Motor neuron (in vitro differentiated cells): ENCODE measurements at regions not wholly inside any gene's neighbourhood (a gene's known extent, or its start where the extent isn't known, plus 50 kb on each side); places are given as distances from the start of the nearest gene placed in this dataset.

Source experiments
- ATAC-seq, 8 experiments: fragments of 200-7000 bp; cut with Tn5 transposase; replicated peaks in 6 of 8; 2 replicates each; pipeline ENCODE4 v1.8.0; 2021; ENCODE audit warnings: mild to moderate bottlenecking in 8 of 8, moderate library complexity in 8 of 8
- H3K27ac ChIP-seq, 2 donors: fragments of 250-450 bp; sonication (Bioruptor Pico); 2 replicates each; pipeline ENCODE4 v1.9.0; 2021; ENCODE audit warnings: antibody characterized with exemption in 2 of 2, mild to moderate bottlenecking in 2 of 2, moderate library complexity in 1 of 2
- H3K4me1 ChIP-seq, 2 donors: fragments of 250-450 bp; sonication (Bioruptor Pico); replicated peaks in 1 of 2; 2 replicates each; pipeline ENCODE4 v1.6.1; 2021; ENCODE audit warnings: antibody characterized with exemption in 2 of 2, mild to moderate bottlenecking in 2 of 2, moderate library complexity in 1 of 2
- H3K4me3 ChIP-seq, 5 donors: fragments of 250-450 bp; sonication (Bioruptor Pico); 2 replicates each; pipeline ENCODE4 v1.9.0; 2021; ENCODE audit warnings: antibody characterized with exemption in 5 of 5, mild to moderate bottlenecking in 5 of 5, moderate library complexity in 4 of 5
- WGBS, 10 experiments: fragments of 450-650 bp; shearing (Covaris generic); methylation state at CpG; one replicate each; pipeline ENCODE4 v1.0.0; 2022; 5-methylcytosine and 5-hydroxymethylcytosine counted together
- in situ Hi-C, 9 experiments: fragments of 400-800 bp; cut with MboI; loops; one replicate each; pipeline ENCODE4 v1.15.0; 2021; ENCODE audit warnings: low sequenced_read_pairs in 9 of 9, low pct_unique_long_range_greater_than_20kb in 2 of 9; ENCODE audit not compliant: unreplicated experiment in 9 of 9

- H3K4me1 ChIP-seq = peaks cover 0 to 6% of the 10 kb centered on the region in 2 donors
- H3K4me3 ChIP-seq = no peak overlapping the region
- no peak for ATAC-seq
- no peak overlapping the region for H3K27ac ChIP-seq
- WGBS, 10 experiments = 80 to 100% (median 95%) methylated on average over 1 to 4 of the region's 4 CpGs; no CpG with 5 or more reads in 3 of the 10 experiments
- in situ Hi-C loops = no loop called here
These were observed 59.4 kb upstream of the SORCS2 start for GRCh38 chr4:7132730-7133582.

- peaks cover 0 to 6% of the 10 kb centered on the region in 2 donors for H3K4me1 ChIP-seq
- ATAC-seq = no peak
- in situ Hi-C loops = no loop called here
- WGBS, 10 experiments = 40 to 100% (median 74%) methylated on average over 1 to 7 of the region's 11 CpGs; no CpG with 5 or more reads in 3 of the 10 experiments
- no peak overlapping the region for H3K27ac ChIP-seq
- no peak overlapping the region for H3K4me3 ChIP-seq
These were observed 60.1 kb upstream of the SORCS2 start for GRCh38 chr4:7132249-7132648.

- WGBS, 10 experiments = 50 to 100% (median 64%) methylated on average over 1 to 3 of the region's 3 CpGs; no CpG with 5 or more reads in 3 of the 10 experiments
- no peak overlapping the region for H3K4me3 ChIP-seq
- in situ Hi-C loops = no loop called here
- H3K4me1 ChIP-seq = peaks cover 0 to 6% of the 10 kb centered on the region in 2 donors
- ATAC-seq = no peak
- no peak overlapping the region for H3K27ac ChIP-seq
These were observed 60.8 kb upstream of the SORCS2 start for GRCh38 chr4:7131498-7132031.

- no peaks in the 10 kb centered on the region for H3K4me1 ChIP-seq
- WGBS, 10 experiments = 0 to 100% (median 75%) methylated on average over 1 to 2 of the region's 5 CpGs; no CpG with 5 or more reads in 2 of the 10 experiments
- no peak for ATAC-seq
- H3K4me3 ChIP-seq = no peak overlapping the region
- in situ Hi-C loops = no loop called here
- H3K27ac ChIP-seq = no peak overlapping the region
These were observed 61.6 kb upstream of the SORCS2 start for GRCh38 chr4:7130621-7131211.

GRCh38 chr4:7129871-7130620, 62.2 kb upstream of the GRPEL1 start:
- WGBS, 10 experiments = 61 to 100% (median 100%) methylated on average over 1 to 4 of the region's 28 CpGs; no CpG with 5 or more reads in 7 of the 10 experiments
- in situ Hi-C loops = no loop called here
- Histone ChIP-seq H3K4me1 (peaks cover 0 to 4% of the 10 kb centered on the region in 2 donors), H3K27ac (no peak overlapping the region), H3K4me3 (no peak overlapping the region)
- ATAC-seq = no peak

GRCh38 chr4:7128644-7129043, 60.8 kb upstream of the GRPEL1 start:
- 56 to 100% (median 90%) methylated on average over 1 to 6 of the region's 12 CpGs; no CpG with 5 or more reads in 3 of the 10 experiments for WGBS, 10 experiments
- no peak for ATAC-seq
- in situ Hi-C loops = no loop called here
- no peak overlapping the region for H3K4me3 ChIP-seq
- H3K4me1 ChIP-seq = peaks cover 0 to 8% of the 10 kb centered on the region in 2 donors
- H3K27ac ChIP-seq = no peak overlapping the region

GRCh38 chr4:7128234-7128633, 60.4 kb upstream of the GRPEL1 start:
- Histone ChIP-seq H3K4me1 (peaks cover 0 to 8% of the 10 kb centered on the region in 2 donors), H3K27ac (no peak overlapping the region), H3K4me3 (no peak overlapping the region)
- 20 to 89% (median 81%) methylated on average over 1 to 5 of the region's 8 CpGs; no CpG with 5 or more reads in 6 of the 10 experiments for WGBS, 10 experiments
- in situ Hi-C loops = no loop called here
- no peak for ATAC-seq

- in situ Hi-C loops = no loop called here
- H3K4me3 ChIP-seq = no peak overlapping the region
- H3K4me1 ChIP-seq = peaks cover 0 to 8% of the 10 kb centered on the region in 2 donors
- 40 to 89% (median 84%) methylated on average over 1 to 15 of the region's 18 CpGs; no CpG with 5 or more reads in 4 of the 10 experiments for WGBS, 10 experiments
- no peak for ATAC-seq
- no peak overlapping the region for H3K27ac ChIP-seq
These were observed 59.7 kb upstream of the GRPEL1 start for GRCh38 chr4:7127576-7127975.

GRCh38 chr4:7126981-7127380, 59.1 kb upstream of the GRPEL1 start:
- ATAC-seq = peak in 1 of 8 experiments; percentile 16
- no peak overlapping the region for H3K27ac ChIP-seq
- 0 to 100% (median 89%) methylated on average over 1 to 4 of the region's 8 CpGs; no CpG with 5 or more reads in 3 of the 10 experiments for WGBS, 10 experiments
- in situ Hi-C loops = no loop called here
- peaks cover 0 to 12% of the 10 kb centered on the region in 2 donors for H3K4me1 ChIP-seq
- H3K4me3 ChIP-seq = no peak overlapping the region

GRCh38 chr4:7124689-7125442, 57.0 kb upstream of the GRPEL1 start:
- no peak overlapping the region for H3K27ac ChIP-seq
- in situ Hi-C loops = no loop called here
- no peak overlapping the region for H3K4me3 ChIP-seq
- WGBS, 10 experiments = 10 to 90% (median 57%) methylated on average over 1 to 15 of the region's 22 CpGs; no CpG with 5 or more reads in 1 of the 10 experiments
- H3K4me1 ChIP-seq = peaks cover 0 to 16% of the 10 kb centered on the region in 2 donors
- ATAC-seq = peak; percentile 72 to 93 (median 78)

GRCh38 chr4:7121866-7122653, 54.2 kb upstream of the GRPEL1 start:
- in situ Hi-C loops = no loop called here
- Histone ChIP-seq H3K4me3 (no peak overlapping the region), H3K4me1 (peaks cover 0 to 18% of the 10 kb centered on the region in 2 donors), H3K27ac (peak overlapping the region in 1 of 2 donors; percentile 28)
- 58 to 100% (median 94%) methylated on average over 1 to 3 of the region's 24 CpGs; no CpG with 5 or more reads in 7 of the 10 experiments for WGBS, 10 experiments
- ATAC-seq = peak in 5 of 8 experiments; percentile 36 to 83 (median 76)
